GM21723 (cell line): ENCODE measurements at regions not wholly inside any gene's neighbourhood (a gene's known extent, or its start where the extent isn't known, plus 50 kb on each side); places are given as distances from the start of the nearest gene placed in this dataset.

Experiments
- ATAC-seq: cut with Tn5 transposase; IDR thresholded peaks from one replicate; pipeline ENCODE4 v1.9.1; 2021; ENCODE audit warnings: mild to moderate bottlenecking, moderate library complexity; ENCODE audit not compliant: unreplicated experiment

- no peak for ATAC-seq
Observed at GRCh38 chr18:30929718-30930117, 112.8 kb downstream of the DSC3 start.

- ATAC-seq, result no peak
Observed at GRCh38 chr18:30929065-30929464, 113.5 kb downstream of the DSC3 start.

- no peak for ATAC-seq
Observed at GRCh38 chr18:30927517-30928075, 114.9 kb downstream of the DSC3 start.

- ATAC-seq, result no peak
Observed at GRCh38 chr18:30927042-30927441, 115.5 kb downstream of the DSC3 start.

GRCh38 chr18:30925795-30926194 lies 116.7 kb downstream of the DSC3 start:
- no peak for ATAC-seq

- no peak for ATAC-seq
Observed at GRCh38 chr18:30920757-30921156, 121.8 kb downstream of the DSC3 start.

- no peak for ATAC-seq
Observed at GRCh38 chr18:30920351-30920750, 122.2 kb downstream of the DSC3 start.

GRCh38 chr18:30917651-30918050 lies 124.9 kb downstream of the DSC3 start:
- ATAC-seq, result no peak

GRCh38 chr18:30915336-30915988 lies 127.1 kb downstream of the DSC3 start:
- ATAC-seq, result no peak

GRCh38 chr18:30908381-30908780 lies 134.2 kb downstream of the DSC3 start:
- ATAC-seq, result no peak

GRCh38 chr18:30903566-30903965 lies 139.0 kb downstream of the DSC3 start:
- no peak for ATAC-seq

GRCh38 chr18:30889519-30890301 lies 152.8 kb downstream of the DSC3 start:
- no peak for ATAC-seq

- ATAC-seq, result no peak
Observed at GRCh38 chr18:30888344-30888743, 154.2 kb downstream of the DSC3 start.

- ATAC-seq, result no peak
Observed at GRCh38 chr18:30886998-30887397, 155.5 kb downstream of the DSC3 start.

- ATAC-seq, result no peak
Observed at GRCh38 chr18:30870466-30870865, 172.1 kb downstream of the DSC3 start.

- no peak for ATAC-seq
Observed at GRCh38 chr18:30862900-30863299, 179.6 kb downstream of the DSC3 start.

GRCh38 chr18:30860741-30861140 lies 181.8 kb downstream of the DSC3 start:
- ATAC-seq, result no peak

- ATAC-seq, result no peak
Observed at GRCh38 chr18:30859036-30859435, 183.5 kb downstream of the DSC3 start.

- no peak for ATAC-seq
Observed at GRCh38 chr18:30858560-30858959, 184.0 kb downstream of the DSC3 start.

GRCh38 chr18:30855762-30856161 lies 186.8 kb downstream of the DSC3 start:
- no peak for ATAC-seq

GRCh38 chr18:30852980-30853379 lies 189.6 kb downstream of the DSC3 start:
- no peak for ATAC-seq

- no peak for ATAC-seq
Observed at GRCh38 chr18:30852541-30852940, 190.0 kb downstream of the DSC3 start.
